NCI-H1048 (cell line): ENCODE measurements at regions not wholly inside any gene's neighbourhood (a gene's known extent, or its start where the extent isn't known, plus 50 kb on each side); places are given as distances from the start of the nearest gene placed in this dataset.

Source experiments
- DNase-seq: peaks from one replicate; lab custom pipeline; 2025; lab: John Stamatoyannopoulos, UW

DNA sequence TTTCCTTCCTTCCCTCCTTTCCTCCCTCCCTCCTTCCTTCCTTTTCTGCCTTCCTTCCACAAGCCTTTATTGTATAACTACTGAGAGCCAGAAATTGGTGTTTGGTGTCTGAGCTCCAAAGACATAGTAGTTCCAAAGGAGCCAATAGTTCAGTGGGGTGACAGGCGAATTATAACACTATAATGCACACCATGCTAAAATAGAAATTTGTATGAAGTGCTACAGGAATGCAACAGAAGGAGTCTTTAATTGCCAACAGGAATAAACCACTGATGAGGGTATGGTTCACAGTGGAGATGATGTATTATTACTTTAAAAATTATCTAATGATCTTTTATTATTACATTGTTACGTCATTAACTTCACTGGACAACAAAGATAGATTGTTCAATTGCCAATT lies 158.8 kb upstream of the SP8 start:
- no peak for DNase-seq

- no peak for DNase-seq
These were observed 166.2 kb upstream of the SP8 start for GRCh38 chr7:20952916-20953315.

GRCh38 chr7:20954711-20955619 lies 168.3 kb upstream of the SP8 start:
- DNase-seq, result no peak

DNA sequence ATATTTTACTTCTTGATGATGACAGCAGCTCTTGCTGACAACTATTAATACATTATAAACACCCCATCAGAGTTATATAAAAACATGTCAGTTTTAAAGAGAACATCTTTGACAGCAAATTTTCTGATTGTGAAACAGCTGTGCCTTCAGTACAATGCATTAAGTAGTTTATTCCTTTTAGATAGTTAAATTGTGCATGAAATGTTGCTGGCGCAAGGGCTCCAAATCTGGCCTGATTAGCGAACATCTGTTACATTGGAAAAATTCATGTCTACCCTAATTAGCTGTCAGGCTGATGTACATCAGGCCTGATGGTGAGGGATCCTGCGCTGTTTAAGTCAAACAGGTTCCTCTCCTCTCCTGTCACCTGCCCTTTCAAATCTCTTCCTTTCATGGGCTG lies 171.9 kb upstream of the SP8 start:
- no peak for DNase-seq

DNA sequence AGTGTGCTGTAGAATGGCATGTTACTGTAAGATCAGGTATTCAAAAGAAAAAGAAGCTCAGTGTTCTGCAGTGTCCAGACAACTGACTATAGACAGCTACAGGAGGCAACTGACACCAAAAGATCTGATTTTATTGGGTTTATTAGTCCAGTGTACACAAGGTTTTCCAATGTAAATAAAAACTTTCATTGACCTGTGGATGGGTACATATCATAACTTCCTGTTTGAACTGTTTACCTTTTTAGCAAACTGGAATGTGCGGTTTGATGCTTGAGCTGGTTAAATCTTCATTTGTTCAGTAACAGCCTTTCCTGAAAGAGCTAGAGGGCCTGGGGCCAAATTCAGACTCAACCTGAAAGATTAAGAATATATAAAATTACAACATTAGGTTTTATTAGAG lies 172.6 kb upstream of the SP8 start:
- DNase-seq, result no peak

- DNase-seq, result no peak
These were observed 177.0 kb upstream of the SP8 start for GRCh38 chr7:20963556-20964280.

- no peak for DNase-seq
These were observed 177.7 kb upstream of the SP8 start for GRCh38 chr7:20964281-20964918.

DNA sequence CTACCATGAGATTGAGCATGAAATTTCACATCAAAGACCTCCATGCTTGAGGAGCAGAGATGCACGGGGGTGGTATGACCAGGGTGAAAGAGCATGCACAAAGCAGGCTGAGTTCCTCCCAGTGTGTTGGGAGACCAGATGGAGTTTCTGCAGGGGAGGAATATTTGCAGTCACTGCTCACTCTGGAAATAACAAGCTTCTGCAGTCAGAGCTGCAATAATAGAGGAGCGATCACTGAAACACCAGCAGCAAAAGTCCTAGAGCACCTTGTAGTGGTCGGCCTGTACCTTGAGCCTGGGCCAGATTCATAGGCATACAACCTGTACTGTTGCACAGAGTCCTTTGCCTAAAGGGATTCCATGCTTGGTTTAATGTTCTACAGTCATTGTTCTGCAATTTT lies 184.5 kb upstream of the SP8 start:
- no peak for DNase-seq

DNA sequence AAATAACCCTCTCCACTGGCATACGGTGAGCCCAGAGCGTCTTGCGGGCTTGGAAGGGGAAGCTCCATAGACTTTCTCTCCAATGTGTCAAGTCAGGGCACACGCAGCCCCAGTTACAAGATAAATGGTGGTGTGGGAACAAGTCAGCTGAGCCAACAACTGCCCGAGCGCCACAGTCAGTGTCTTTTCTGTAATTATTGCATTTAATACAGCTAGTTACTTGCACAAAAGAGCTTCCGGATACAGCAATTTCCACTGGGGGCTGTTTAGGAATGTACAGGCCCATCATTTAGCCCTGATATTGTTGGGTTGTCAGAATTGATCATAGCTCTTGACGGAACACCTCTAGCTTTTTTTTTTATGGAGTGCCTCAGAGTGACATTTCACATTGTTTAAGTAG lies 193.5 kb upstream of the SP8 start:
- DNase-seq, result no peak

DNA sequence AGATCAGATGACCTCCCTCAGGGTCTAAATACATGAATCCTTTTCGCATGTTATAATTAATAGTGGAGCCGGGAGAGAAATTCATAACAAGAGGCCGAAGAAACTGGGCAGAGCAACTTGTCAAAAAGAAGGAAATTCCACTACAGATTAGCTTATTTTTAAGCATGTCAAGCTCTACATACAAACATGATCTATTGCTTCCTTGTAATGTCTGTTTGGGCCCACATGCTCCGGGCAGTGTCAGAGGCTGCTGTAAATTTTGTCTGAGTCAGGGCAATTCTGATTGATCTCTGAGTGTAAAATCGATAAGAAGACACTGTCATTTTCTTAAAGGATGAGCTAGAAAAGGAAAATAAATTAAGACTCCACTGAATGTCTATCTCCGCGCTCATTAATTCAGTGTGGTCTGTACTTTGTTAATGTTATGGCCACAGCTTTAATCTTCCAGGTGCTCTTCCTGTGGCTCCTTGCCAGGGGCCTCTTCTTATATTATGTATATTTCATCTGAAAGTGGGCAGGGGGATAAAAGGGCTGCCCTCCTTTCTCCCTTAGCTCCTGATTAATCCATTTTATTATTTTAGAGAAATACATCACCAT lies 194.1 kb upstream of the SP8 start:
- no peak for DNase-seq

DNA sequence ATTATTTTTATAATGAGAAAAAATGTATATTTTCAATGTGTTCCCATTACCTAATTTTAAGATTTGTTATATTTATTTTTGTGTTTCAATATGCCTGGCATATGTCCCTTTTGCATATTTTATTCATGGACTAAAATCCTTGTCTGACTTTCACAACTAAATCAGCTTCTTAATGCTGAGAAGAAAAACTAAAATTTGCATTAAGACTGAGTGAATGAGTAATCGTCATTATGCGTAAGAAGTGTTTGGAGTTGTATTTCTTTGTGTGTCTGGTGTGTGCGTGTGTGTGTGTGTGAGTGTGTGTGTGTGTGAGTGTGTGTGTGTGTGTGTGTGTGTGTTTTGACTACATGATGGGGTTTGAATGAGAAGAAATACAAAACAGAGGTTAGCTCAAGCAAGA lies 201.7 kb upstream of the SP8 start:
- DNase-seq, result no peak

GRCh38 chr7:20991544-20991943 lies 204.9 kb upstream of the SP8 start:
- no peak for DNase-seq

GRCh38 chr7:20993693-20994092 lies 207.0 kb upstream of the SP8 start:
- no peak for DNase-seq

DNA sequence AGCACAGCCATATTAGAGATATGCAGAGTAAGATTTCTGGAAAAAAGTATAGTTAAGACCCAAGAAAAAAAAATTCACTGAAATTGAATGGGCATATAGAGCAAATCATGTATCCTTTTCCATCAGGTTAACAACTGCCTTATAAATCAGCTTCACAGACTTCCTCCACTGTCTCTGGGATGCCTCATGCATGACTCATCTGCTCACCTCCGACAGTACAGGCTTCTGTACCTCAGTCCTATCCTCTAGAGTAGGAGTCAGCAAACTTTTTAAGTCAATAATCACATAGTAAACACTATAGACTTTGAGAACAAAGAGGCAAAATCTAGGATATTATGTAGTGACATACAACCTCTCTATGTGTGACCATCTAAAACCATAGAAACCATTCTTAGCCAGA lies 211.6 kb upstream of the SP8 start:
- DNase-seq, result no peak

DNA sequence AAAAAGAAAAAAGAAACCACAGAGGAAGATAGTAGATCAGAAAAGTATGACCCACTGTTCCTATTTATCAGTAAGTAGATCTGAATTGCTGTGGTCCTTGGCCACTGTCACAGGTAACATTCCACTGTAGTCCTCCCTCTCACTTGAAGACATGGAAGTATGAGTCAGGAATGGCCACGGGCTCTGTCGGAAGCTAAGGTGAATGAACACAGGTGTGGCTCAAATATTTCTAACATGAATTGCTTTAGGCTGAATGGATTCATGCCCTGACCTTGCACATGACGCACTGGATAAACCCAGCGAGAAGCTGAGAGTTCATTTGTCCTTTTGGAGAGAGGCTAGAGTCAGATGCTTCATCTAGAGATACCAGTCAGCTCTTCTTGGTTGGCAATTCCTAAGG lies 224.5 kb upstream of the SP8 start:
- no peak for DNase-seq

DNA sequence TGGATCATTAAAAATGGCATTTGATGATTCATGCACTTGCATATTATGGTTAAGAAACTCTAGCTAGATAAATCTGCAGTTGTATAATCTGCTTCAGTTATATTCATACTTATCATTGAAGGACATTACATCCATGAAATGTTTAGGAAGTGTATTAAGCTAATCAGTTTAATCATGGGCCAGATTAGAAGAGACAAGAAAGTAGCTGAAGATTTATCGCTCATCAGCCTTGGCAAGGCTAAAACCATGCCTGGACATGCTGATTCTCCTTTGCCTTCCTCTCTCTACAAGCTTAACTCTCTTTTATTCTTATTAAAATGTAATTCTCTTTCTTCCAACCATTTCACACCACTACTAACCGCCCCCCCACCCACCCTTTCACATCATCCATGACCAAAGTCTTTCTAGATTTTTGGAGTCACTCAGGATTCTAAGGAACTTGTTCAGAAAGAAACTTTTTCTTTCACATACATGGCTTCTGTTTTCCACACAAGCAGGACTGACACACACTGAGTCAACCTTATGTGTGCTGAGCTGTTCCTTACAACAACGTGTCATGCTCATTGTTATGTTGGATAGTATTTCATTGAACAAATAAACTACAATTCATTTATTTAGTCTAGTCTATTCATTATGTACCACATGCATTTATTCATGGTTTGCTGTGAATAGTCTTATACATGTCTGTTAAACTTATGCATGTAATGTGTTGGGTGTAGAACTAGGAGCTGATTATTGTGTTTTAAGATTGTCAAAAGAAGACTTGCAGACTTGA lies 227.3 kb upstream of the SP8 start:
- no peak for DNase-seq

GRCh38 chr7:21020667-21021066 lies 234.0 kb upstream of the SP8 start:
- DNase-seq, result no peak

GRCh38 chr7:21023841-21024484 lies 237.3 kb upstream of the SP8 start:
- no peak for DNase-seq

- no peak for DNase-seq
These were observed 237.8 kb upstream of the SP8 start for GRCh38 chr7:21024485-21024867.

DNA sequence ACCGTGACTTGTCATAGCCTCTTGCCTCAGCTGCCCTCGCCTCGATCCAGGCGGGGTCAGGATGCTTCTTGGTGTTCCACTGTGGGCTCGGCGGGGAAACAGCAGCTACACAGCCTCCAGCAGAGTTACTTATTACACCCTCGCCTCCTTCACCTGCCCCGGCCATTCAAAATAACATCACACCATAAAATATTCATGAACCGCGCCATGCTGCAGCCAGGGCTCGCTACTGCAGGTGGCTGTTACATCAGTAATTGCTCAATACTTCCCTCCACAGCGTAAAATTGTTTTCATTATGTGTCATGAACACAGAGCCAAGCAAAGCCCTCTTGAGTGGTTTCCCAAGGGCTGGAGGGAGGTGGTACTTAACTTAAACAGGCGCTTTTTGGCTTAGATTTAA lies 241.5 kb upstream of the SP8 start:
- no peak for DNase-seq

- DNase-seq, result no peak
These were observed 241.9 kb upstream of the SP8 start for GRCh38 chr7:21028599-21028998.
